H1 (cell line): ENCODE measurements at regions not wholly inside any gene's neighbourhood (a gene's known extent, or its start where the extent isn't known, plus 50 kb on each side); places are given as distances from the start of the nearest gene placed in this dataset.

Experiments used
- CTCF ChIA-PET: fragments of 300-600 bp; sonication (Branson Sonifier 250); formaldehyde crosslinking; loops from one replicate; lab custom pipeline; 2021; ENCODE audit not compliant: partially characterized antibody; lab: Charles Lee
- POLR2A ChIA-PET: fragments of 300-600 bp; sonication (Branson Sonifier 250); formaldehyde crosslinking; loops from one replicate; lab custom pipeline; 2021; ENCODE audit warnings: inconsistent platforms; ENCODE audit not compliant: partially characterized antibody; lab: Charles Lee
- DNase-seq, 2 experiments: peaks; one replicate each; pipeline versions ENCODE4 v3.0.0 to v3.0.0-alpha.2; 2010 to 2022; ENCODE audit warnings: low spot score in 2 of 2, low read depth in 1 of 2, mixed read lengths in 1 of 2
- FAIRE-seq: peaks from 2 replicates; lab custom pipeline; 2011; peaks lifted over from hg19 to GRCh38; lab: Jason Lieb, UNC
- H2AFZ ChIP-seq: 2 replicates; pipeline ENCODE4 v1.8.1; 2012; ENCODE audit warnings: low read length, inconsistent platforms
- H2AK5ac ChIP-seq: 2 replicates; pipeline ENCODE4 v1.6.1; 2013; ENCODE audit warnings: low read depth, low read length
- H2BK120ac ChIP-seq: replicated peaks from 2 replicates; pipeline ENCODE3; 2013; ENCODE audit warnings: low read depth, low read length, inconsistent platforms
- H2BK12ac ChIP-seq: 2 replicates; pipeline ENCODE4 v1.6.1; 2013; ENCODE audit warnings: low read depth, low read length
- H2BK15ac ChIP-seq: 2 replicates; pipeline ENCODE4 v1.6.1; 2013; ENCODE audit warnings: low read length
- H2BK20ac ChIP-seq: 2 replicates; pipeline ENCODE4 v1.6.1; 2013; ENCODE audit warnings: low read length
- H2BK5ac ChIP-seq: 2 replicates; pipeline ENCODE4 v1.6.1; 2013; ENCODE audit warnings: low read depth, low read length
- H3K14ac ChIP-seq: 2 replicates; pipeline ENCODE4 v1.6.1; 2013; ENCODE audit warnings: inconsistent platforms; ENCODE audit not compliant: insufficient read length
- H3K18ac ChIP-seq: 2 replicates; pipeline ENCODE4 v1.6.1; 2013; ENCODE audit warnings: low read length; ENCODE audit errors: extremely low read depth
- H3K23ac ChIP-seq: 2 replicates; pipeline ENCODE4 v1.6.1; 2013; ENCODE audit warnings: inconsistent platforms; ENCODE audit not compliant: insufficient read length
- H3K23me2 ChIP-seq: 2 replicates; pipeline ENCODE4 v1.6.1; 2013; ENCODE audit warnings: low read depth, low read length
- H3K27ac ChIP-seq: 2 replicates; pipeline ENCODE4 v1.6.1; 2011; ENCODE audit warnings: low read depth, low read length, inconsistent platforms
- H3K27me3 ChIP-seq, 4 experiments: replicated peaks in 1 of 4; 1 replicate in 1 of 4; 2 replicates in 3 of 4; pipeline versions ENCODE4 v1.6.1 to v1.8.1; 2011 to 2013; ENCODE audit warnings: low read length in 3 of 4, mild to moderate bottlenecking in 3 of 4, inconsistent platforms in 2 of 4, mixed read lengths in 2 of 4, moderate library complexity in 1 of 4; ENCODE audit not compliant: control insufficient read depth in 3 of 4, insufficient read depth in 3 of 4; ENCODE audit errors: extremely low read depth in 1 of 4
- H3K36me3 ChIP-seq, 4 experiments: 2 replicates each; pipeline versions ENCODE4 v1.6.1 to v1.8.1; 2011 to 2013; ENCODE audit warnings: mild to moderate bottlenecking in 4 of 4, low read length in 3 of 4, moderate library complexity in 2 of 4, control low read depth in 1 of 4, inconsistent platforms in 1 of 4; ENCODE audit not compliant: insufficient read depth in 4 of 4, control insufficient read depth in 2 of 4
- H3K4ac ChIP-seq: replicated peaks from 2 replicates; pipeline ENCODE3; 2013; ENCODE audit warnings: low read length, low read depth, mixed read lengths, inconsistent platforms; ENCODE audit not compliant: insufficient read length
- H3K4me1 ChIP-seq, 4 experiments: replicated peaks in 1 of 4; 1 replicate in 1 of 4; 2 replicates in 3 of 4; pipeline versions ENCODE4 v1.6.1 to v1.8.1; 2011 to 2013; ENCODE audit warnings: low read length in 3 of 4, inconsistent platforms in 2 of 4, mixed read lengths in 1 of 4; ENCODE audit not compliant: insufficient read depth in 4 of 4, control insufficient read depth in 3 of 4
- H3K4me2 ChIP-seq, 2 experiments: 2 replicates each; pipeline versions ENCODE4 v1.6.1 to v1.8.1; 2011 to 2013; ENCODE audit warnings: low read depth in 2 of 2, low read length in 2 of 2, control low read depth in 1 of 2, inconsistent platforms in 1 of 2, mild to moderate bottlenecking in 1 of 2; ENCODE audit not compliant: insufficient read depth in 1 of 2
- H3K4me3 ChIP-seq, 4 experiments: fragments of 200-600, 300-600 bp in 1 of 4; sonication (generic), shearing (Covaris generic), sonication (Bioruptor Twin) in 1 of 4; 2 replicates each; pipeline versions ENCODE4 v1.5.1 to v1.8.1; 2011 to 2016; ENCODE audit warnings: low read length in 4 of 4, low read depth in 3 of 4, control low read depth in 2 of 4, inconsistent platforms in 2 of 4, mild to moderate bottlenecking in 2 of 4, mixed read lengths in 1 of 4, moderate library complexity in 1 of 4; ENCODE audit not compliant: insufficient read depth in 2 of 4; ENCODE audit errors: extremely low read depth in 1 of 4
- H3K56ac ChIP-seq: replicated peaks from 2 replicates; pipeline ENCODE3; 2013; ENCODE audit warnings: low read depth, mild to moderate bottlenecking, mixed read lengths, low read length, inconsistent platforms; ENCODE audit not compliant: insufficient read length
- H3K79me1 ChIP-seq: 2 replicates; pipeline ENCODE4 v1.6.1; 2013; ENCODE audit warnings: low read depth, low read length, control low read depth
- H3K79me2 ChIP-seq, 2 experiments: 2 replicates each; pipeline versions ENCODE4 v1.6.1 to v1.8.1; 2012 to 2013; ENCODE audit warnings: low read length in 2 of 2, mild to moderate bottlenecking in 2 of 2, inconsistent platforms in 1 of 2; ENCODE audit not compliant: insufficient read depth in 2 of 2, control insufficient read depth in 1 of 2
- H3K9ac ChIP-seq, 4 experiments: replicated peaks in 1 of 4; 1 replicate in 1 of 4; 2 replicates in 3 of 4; pipeline versions ENCODE4 v1.6.1 to v1.8.1; 2011 to 2013; ENCODE audit warnings: low read depth in 3 of 4, low read length in 3 of 4, control low read depth in 2 of 4, mild to moderate bottlenecking in 2 of 4, moderate library complexity in 2 of 4, inconsistent platforms in 1 of 4; ENCODE audit errors: extremely low read depth in 1 of 4
- H3K9me3 ChIP-seq, 2 experiments: 2 replicates each; pipeline versions ENCODE4 v1.6.1 to v1.8.1; 2012 to 2013; ENCODE audit warnings: mild to moderate bottlenecking in 2 of 2, moderate library complexity in 2 of 2, control low read depth in 1 of 2, inconsistent platforms in 1 of 2, low read depth in 1 of 2, low read length in 1 of 2, mixed read lengths in 1 of 2; ENCODE audit not compliant: insufficient read depth in 2 of 2
- H4K20me1 ChIP-seq, 2 experiments: replicated peaks in 1 of 2; 2 replicates each; pipeline versions ENCODE3 to v1.8.1; 2011 to 2013; ENCODE audit warnings: inconsistent platforms in 2 of 2, low read length in 2 of 2, mild to moderate bottlenecking in 1 of 2; ENCODE audit not compliant: insufficient read depth in 2 of 2, control insufficient read depth in 1 of 2
- H4K5ac ChIP-seq: 2 replicates; pipeline ENCODE4 v1.6.1; 2013; ENCODE audit warnings: low read length, low read depth, mixed read lengths, inconsistent platforms; ENCODE audit not compliant: insufficient read length
- H4K8ac ChIP-seq: 2 replicates; pipeline ENCODE4 v1.8.0; 2013; ENCODE audit warnings: mild to moderate bottlenecking, moderate library complexity, low read length, inconsistent platforms; ENCODE audit not compliant: insufficient read depth; ENCODE audit errors: extremely low read depth
- H4K91ac ChIP-seq: replicated peaks from 2 replicates; pipeline ENCODE3; 2013; ENCODE audit warnings: low read length, mixed read lengths, inconsistent platforms; ENCODE audit not compliant: insufficient read length
- ATF3 ChIP-seq: IDR thresholded peaks from 2 replicates; pipeline ENCODE4 v1.6.1; 2011; ENCODE audit warnings: low read depth, mild to moderate bottlenecking, low read length; ENCODE audit not compliant: insufficient read depth
- PHF8 ChIP-seq: fragments of 200-600 bp; sonication (generic); conservative IDR thresholded peaks from 2 replicates; pipeline ENCODE4 v1.7.1; 2012; ENCODE audit warnings: low read depth, mild to moderate bottlenecking, inconsistent platforms, low read length, moderate library complexity
- POLR2AphosphoS5 ChIP-seq: IDR thresholded peaks from 2 replicates; pipeline ENCODE4 v1.6.1; 2011; ENCODE audit warnings: low read depth, low read length
- WGBS, 2 experiments: shearing (Covaris generic) in 1 of 2; methylation state at CpG; one replicate each; pipeline versions ENCODE4 v1.1.6 to v1.1.7; 2013 to 2015; ENCODE audit warnings: low lambda C conversion rate in 2 of 2, mixed read lengths in 2 of 2, inconsistent platforms in 1 of 2, low coverage in 1 of 2, missing lambda C conversion rate in 1 of 2; ENCODE audit not compliant: insufficient replicate concordance in 2 of 2, insufficient coverage in 1 of 2, insufficient read length in 1 of 2; ENCODE audit errors: extremely low coverage in 1 of 2, missing lambda C conversion rate in 1 of 2; 5-methylcytosine and 5-hydroxymethylcytosine counted together

GRCh38 chr4:43932448-43932847 is 516.2 kb downstream of the KCTD8 start:
- H2BK5ac ChIP-seq, result no peak overlapping the region
- POLR2A ChIA-PET, result no interaction called here
- no peak overlapping the region for H2BK20ac ChIP-seq
- TF ChIP-seq POLR2AphosphoS5 (no peak), ATF3 (no peak), PHF8 (no peak)
- H2BK12ac ChIP-seq, result no peak overlapping the region
- no peak overlapping the region for H3K4me2 ChIP-seq
- H3K56ac ChIP-seq, result no peak overlapping the region
- no peak overlapping the region for H4K8ac ChIP-seq
- no peak overlapping the region for H2BK15ac ChIP-seq
- H3K36me3 ChIP-seq, result no peaks in the 10 kb centered on the region
- 0 out of 7 replicates have a peak, but pooled peaks cover 0 to 2% (median 0%) of the 10 kb centered on the region in 4 experiments for H3K4me1 ChIP-seq
- no peak overlapping the region for H3K4ac ChIP-seq
- CTCF ChIA-PET, result interaction anchor here (0.6 kb wide), 1 partner anchor 155 kb away, joined by 3 read pairs; no protein-coding TSS in a partner anchor
- 93% methylated on average over 2 of the region's 2 CpGs; no CpG with 5 or more reads in 1 of the 2 experiments for WGBS, 2 experiments
- no peaks in the 10 kb centered on the region for H3K9me3 ChIP-seq
- H3K9ac ChIP-seq, result no peak overlapping the region
- no peak overlapping the region for H3K27ac ChIP-seq
- no peaks in the 10 kb centered on the region for H3K79me2 ChIP-seq
- no peaks in the 10 kb centered on the region for H3K79me1 ChIP-seq
- H2BK120ac ChIP-seq, result no peak overlapping the region
- no peak overlapping the region for H4K5ac ChIP-seq
- H4K20me1 ChIP-seq, result no peaks in the 10 kb centered on the region
- H4K91ac ChIP-seq, result no peak overlapping the region
- H3K23me2 ChIP-seq, result no peaks in the 10 kb centered on the region
- no peak overlapping the region for H3K23ac ChIP-seq
- DNase-seq (no peak), FAIRE-seq (no peak)
- no peak overlapping the region for H3K18ac ChIP-seq
- H2AK5ac ChIP-seq, result no peak overlapping the region
- no peaks in the 10 kb centered on the region for H3K27me3 ChIP-seq
- H3K4me3 ChIP-seq, result no peak overlapping the region
- no peak overlapping the region for H3K14ac ChIP-seq
- H2AFZ ChIP-seq, result no peak overlapping the region
